ENCODE measurements at regions not wholly inside any gene's neighbourhood (a gene's known extent, or its start where the extent isn't known, plus 50 kb on each side); places are given as distances from the start of the nearest gene placed in this dataset.

DNA sequence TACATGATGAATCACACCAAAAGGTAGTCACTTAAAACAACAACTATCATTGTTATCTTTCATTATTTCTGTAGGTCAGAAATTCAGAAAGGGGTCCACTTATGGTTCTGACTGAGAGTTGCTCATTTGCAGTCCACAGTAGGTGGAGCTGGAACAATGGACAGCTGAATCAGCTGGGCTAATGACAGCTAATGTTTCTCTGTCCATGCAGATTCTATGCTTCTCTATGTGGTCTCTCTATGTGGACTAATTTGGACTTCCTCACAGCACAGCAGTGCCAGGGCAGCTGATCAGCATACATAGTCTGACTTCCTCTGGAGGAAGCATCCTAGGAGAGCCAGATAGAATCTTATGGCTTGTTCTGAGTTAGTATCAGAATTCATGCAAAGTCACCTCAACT, 131.7 kb upstream of the INTU start:
- no peak for TF ChIP-seq CSDC2 (CRISPR knock-in tag; IDR thresholded peaks at IDR 0.05)
- no peak for TF ChIP-seq SNAI2 (CRISPR knock-in tag; IDR thresholded peaks at IDR 0.05)
